ENCODE measurements at regions not wholly inside any gene's neighbourhood (a gene's known extent, or its start where the extent isn't known, plus 50 kb on each side); places are given as distances from the start of the nearest gene placed in this dataset.
A peak's percentile ranks its signal among the peaks of the same experiment; 100 is the strongest.

- TF ChIP-seq PAXIP1 (CRISPR knock-in tag; conservative IDR thresholded peaks at IDR 0.05) = peak; percentile 36
- no peak for TF ChIP-seq CENPBD1 (CRISPR knock-in tag; IDR thresholded peaks at IDR 0.05; ENCODE audit: borderline replicate concordance, low read depth)
- TF ChIP-seq ARNT (IDR thresholded peaks at IDR 0.05) = no peak
- no peak for TF ChIP-seq ZNF672 (CRISPR knock-in tag; IDR thresholded peaks at IDR 0.05)
- TF ChIP-seq ZSCAN22 (CRISPR knock-in tag; IDR thresholded peaks at IDR 0.05) = no peak
- peak; percentile 75 for TF ChIP-seq SOX5 (CRISPR knock-in tag; IDR thresholded peaks at IDR 0.05; ENCODE audit: borderline replicate concordance)
- no peak for TF ChIP-seq CREB3 (CRISPR knock-in tag; IDR thresholded peaks at IDR 0.05)
- TF ChIP-seq MIER3 (CRISPR knock-in tag; IDR thresholded peaks at IDR 0.05; ENCODE audit: borderline replicate concordance) = no peak
- no peak for TF ChIP-seq PCBP2 (optimal IDR thresholded peaks at IDR 0.05; ENCODE audit: low read depth, low read length, poor library complexity, severe bottlenecking)
- no peak; the same call in 1 of the 2 replicates for TF ChIP-seq FOXJ3 (CRISPR knock-in tag; IDR thresholded peaks at IDR 0.05; ENCODE audit: borderline replicate concordance)
- no peak for TF ChIP-seq TCF7L2 (IDR thresholded peaks at IDR 0.05; ENCODE audit: low read depth, low read length)
- TF ChIP-seq EP300 (IDR thresholded peaks at IDR 0.05; ENCODE audit: low read depth in 2 of 2, low read length in 2 of 2) = peak in 1 of 2 experiments; percentile 41; a peak in 1 of 4 replicates
- TF ChIP-seq EP300 (CRISPR knock-in tag; IDR thresholded peaks at IDR 0.05; ENCODE audit: borderline replicate concordance) = no peak
- TF ChIP-seq SRSF1 (optimal IDR thresholded peaks at IDR 0.05; ENCODE audit: low read depth, low read length) = no peak
- peak; percentile 29; the same call in 1 of the 2 replicates for TF ChIP-seq ONECUT2 (CRISPR knock-in tag; IDR thresholded peaks at IDR 0.05)
- TF ChIP-seq KLF9 (CRISPR knock-in tag; IDR thresholded peaks at IDR 0.05; ENCODE audit: low read depth) = no peak
- TF ChIP-seq ZNF468 (CRISPR knock-in tag; IDR thresholded peaks at IDR 0.05) = no peak
- TF ChIP-seq PBX2 (CRISPR knock-in tag; IDR thresholded peaks at IDR 0.05) = no peak
- TF ChIP-seq ZNF451 (CRISPR knock-in tag; IDR thresholded peaks at IDR 0.05) = no peak
- no peak for TF ChIP-seq ARNTL (CRISPR knock-in tag; IDR thresholded peaks at IDR 0.05)
- no peak for TF ChIP-seq ZBTB26 (CRISPR knock-in tag; IDR thresholded peaks at IDR 0.05; ENCODE audit: borderline replicate concordance)
- no peak for TF ChIP-seq SKIL (CRISPR knock-in tag; IDR thresholded peaks at IDR 0.05; ENCODE audit: borderline replicate concordance)
Observed at GRCh38 chr6:48041894-48042293, 69.1 kb downstream of the PTCHD4 start (continued).
